ENCODE measurements at regions not wholly inside any gene's neighbourhood (a gene's known extent, or its start where the extent isn't known, plus 50 kb on each side); places are given as distances from the start of the nearest gene placed in this dataset.

DNA sequence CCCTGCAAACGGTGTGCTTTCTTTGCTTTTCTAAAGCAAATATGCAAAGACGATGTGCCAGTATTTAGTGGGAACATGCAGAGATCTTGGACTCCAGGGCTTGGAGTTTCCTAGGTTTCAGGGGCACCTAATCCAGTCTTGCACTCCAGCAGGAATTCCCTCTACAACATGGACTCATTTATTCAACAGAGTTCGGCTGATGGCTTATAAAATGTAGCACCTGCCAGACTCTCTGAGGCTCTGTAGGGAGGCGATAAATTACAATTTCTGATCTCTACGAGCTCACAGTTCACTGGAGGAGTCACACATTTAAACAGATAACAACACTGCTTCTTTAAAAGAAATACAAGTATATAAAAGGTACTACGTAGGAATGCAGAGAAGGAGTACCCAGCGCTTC, 143.7 kb downstream of the FGF9 start:
- DNase-seq (ENCODE audit: low read depth in 2 of 3, low spot score in 2 of 3) = no peak

- no peak for DNase-seq (ENCODE audit: low read depth in 2 of 3, low spot score in 2 of 3)
These were observed 147.0 kb downstream of the FGF9 start for GRCh38 chr13:21817878-21818277.

- DNase-seq (ENCODE audit: low read depth in 2 of 3, low spot score in 2 of 3) = no peak
These were observed 151.2 kb downstream of the FGF9 start for GRCh38 chr13:21822029-21822428.

GRCh38 chr13:21823416-21823815, 152.5 kb downstream of the FGF9 start:
- DNase-seq (ENCODE audit: low read depth in 2 of 3, low spot score in 2 of 3) = no peak

DNA sequence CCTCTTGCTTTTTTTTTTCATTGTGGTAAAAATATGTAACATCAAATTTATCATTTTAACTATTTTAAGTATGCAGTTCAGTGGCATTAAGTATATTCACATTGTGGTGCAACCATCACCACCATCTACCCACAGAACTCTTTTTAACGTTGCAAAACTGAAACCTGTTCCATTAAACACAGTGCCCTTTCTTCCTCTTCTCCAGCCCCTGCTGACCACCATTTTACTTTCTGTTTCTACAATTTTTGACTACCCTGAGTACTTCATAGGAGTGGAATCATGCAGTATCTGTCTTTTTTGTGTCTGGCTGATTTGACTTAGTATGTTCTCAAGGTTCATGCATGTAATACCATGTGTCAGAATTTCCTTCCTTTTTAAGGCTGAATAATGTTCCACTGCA, 153.1 kb downstream of the FGF9 start:
- DNase-seq (ENCODE audit: low read depth in 2 of 3, low spot score in 2 of 3) = no peak

DNA sequence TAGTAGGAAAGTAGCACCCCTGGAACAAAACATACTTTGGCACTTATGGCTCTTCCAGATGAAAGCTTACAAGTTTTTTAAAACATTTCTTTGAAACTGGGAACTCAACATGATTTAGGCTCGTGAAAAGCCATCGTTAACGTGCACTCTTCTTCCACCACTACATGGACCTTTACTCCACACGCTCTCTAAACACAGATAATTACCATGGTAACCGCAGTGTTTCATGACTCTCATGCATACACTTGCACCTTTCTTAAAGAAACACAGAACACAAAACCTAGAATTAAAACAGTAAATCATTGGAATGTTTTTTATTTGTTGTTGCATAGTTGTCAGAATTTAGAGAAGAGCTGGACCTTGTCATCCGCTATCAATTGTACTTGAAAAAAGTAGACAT, 154.3 kb downstream of the FGF9 start:
- DNase-seq (ENCODE audit: low read depth in 2 of 3, low spot score in 2 of 3) = no peak

- DNase-seq (ENCODE audit: low read depth in 2 of 3, low spot score in 2 of 3) = no peak
These were observed 154.9 kb downstream of the FGF9 start for GRCh38 chr13:21825801-21826200.

GRCh38 chr13:21826214-21827015, 155.5 kb downstream of the FGF9 start:
- no peak for DNase-seq (ENCODE audit: low read depth in 2 of 3, low spot score in 2 of 3)

DNA sequence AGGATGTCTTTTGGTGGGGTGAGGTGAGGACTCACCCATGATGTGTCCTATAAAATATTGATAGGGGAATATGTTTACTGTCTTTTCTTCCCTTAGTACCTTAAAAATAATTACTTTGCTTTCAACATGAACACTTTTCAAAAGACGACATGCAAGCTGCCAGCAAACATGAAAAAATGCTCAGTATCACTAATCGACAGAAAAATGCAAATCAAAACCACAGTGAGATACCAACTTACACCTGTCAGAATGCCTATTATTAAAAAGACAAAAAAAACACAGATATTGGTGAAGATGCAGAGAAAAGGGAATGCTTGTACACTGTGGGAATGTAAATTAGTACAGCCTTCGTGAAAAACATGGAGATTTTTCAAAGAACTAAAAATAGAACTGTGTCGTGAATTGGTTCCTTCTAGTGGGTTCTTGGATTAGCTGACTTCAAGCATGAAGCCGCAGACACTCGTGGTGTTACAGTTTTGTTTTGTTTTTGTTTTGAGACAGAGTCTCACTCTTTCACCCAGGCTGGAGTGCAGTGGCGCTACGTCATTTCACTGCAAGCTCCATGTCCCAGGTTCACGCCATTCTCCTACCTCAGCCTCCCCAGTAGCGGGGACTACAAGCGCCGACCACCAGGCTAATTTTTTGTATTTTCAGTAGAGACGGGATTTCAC, 160.9 kb downstream of the FGF9 start:
- no peak for DNase-seq (ENCODE audit: low read depth in 2 of 3, low spot score in 2 of 3)

- DNase-seq (ENCODE audit: low read depth in 2 of 3, low spot score in 2 of 3) = no peak
These were observed 163.0 kb downstream of the FGF9 start for GRCh38 chr13:21833921-21834320.

GRCh38 chr13:21834521-21834920, 163.6 kb downstream of the FGF9 start:
- no peak for DNase-seq (ENCODE audit: low read depth in 2 of 3, low spot score in 2 of 3)

DNA sequence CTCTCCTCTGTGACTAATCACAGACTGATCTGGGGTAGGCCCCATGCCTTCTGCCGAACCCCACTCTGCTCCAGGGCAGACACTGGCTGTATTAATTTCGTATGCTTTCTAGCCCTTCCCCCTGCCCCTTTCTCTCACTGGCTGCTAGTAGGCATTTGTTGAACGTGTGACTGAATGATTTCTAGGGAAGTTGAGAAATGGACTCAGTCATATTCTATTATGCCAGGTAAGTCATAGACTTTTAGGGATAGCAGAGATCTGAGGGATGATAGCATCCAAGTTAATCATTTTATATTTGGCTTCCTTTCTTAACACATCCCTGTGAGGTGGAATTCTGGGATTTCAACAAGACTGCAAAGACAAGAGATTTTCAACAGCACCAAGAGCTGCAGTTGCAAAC, 166.4 kb downstream of the FGF9 start:
- DNase-seq (ENCODE audit: low read depth in 2 of 3, low spot score in 2 of 3) = no peak

DNA sequence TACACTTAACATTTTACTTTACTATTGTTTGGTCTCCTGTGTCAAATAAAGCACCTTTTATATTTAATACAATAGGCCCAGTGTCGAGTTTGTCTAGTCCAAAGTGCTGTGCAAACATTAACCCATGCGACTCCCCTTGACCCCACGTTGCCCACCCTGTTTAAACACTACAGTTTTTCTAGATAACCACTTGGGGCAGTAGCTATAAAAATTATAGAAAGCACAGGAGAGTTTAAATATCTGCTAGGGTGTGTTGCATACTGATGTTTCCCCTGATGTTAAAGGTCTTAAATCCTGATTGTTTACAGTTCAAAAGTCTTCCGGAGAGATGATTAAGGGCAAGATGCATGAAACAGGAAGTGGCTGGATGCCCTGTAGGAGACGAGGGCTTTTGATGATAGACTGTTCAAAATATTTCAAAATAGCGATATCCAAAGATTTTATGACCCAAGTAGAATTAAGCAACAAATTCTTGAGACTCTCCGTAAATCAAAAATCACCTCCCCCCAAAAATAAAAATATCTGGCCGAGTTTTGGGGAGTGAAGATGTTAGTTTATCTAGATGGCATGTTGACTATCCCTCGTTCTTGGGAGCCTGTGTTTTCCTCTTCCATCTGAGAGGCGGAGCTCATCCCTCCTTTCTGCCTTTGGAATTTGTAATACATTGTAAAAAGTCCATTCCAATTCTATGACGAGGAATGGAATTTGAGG, 167.1 kb downstream of the FGF9 start:
- no peak for DNase-seq (ENCODE audit: low read depth in 2 of 3, low spot score in 2 of 3)

DNA sequence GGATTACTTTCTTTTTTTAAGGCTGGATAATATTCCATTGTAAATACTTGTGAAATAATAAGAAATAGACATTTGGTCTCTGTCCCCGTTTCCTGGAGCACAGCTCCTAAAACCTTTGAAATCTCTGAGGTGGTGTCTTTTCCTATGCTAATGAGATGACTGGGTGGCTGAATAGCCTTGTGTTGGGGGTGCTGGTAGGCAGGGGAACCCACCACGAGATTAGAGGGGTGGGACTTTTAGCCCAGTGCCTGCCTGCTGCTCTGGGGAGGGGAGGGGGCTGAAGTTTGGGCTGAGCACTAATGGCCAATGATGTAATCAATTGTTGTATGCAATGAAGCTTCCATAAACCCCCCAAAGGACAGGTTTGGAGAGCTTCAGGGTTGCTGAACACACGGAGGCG, 175.7 kb downstream of the FGF9 start:
- no peak for DNase-seq (ENCODE audit: low read depth in 2 of 3, low spot score in 2 of 3)

DNA sequence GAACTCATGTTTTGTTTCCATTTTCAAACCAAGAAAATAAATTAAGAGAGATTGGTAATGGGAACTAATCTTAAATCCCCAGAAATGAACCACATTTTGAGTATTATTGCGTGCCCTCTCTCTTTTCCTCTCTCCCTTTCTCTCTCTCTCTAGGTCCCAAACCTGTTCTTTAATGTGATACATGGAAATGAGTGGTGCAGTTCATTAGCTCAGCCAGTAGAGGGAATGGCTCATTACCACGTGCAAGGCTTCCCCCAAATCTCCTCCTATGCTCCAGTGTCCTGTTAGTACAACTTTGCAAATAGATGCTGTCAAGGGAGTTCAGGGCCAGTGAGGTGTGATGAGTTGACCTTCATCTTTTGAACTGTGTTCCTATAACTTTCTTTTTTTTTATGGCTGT, 178.4 kb downstream of the FGF9 start:
- DNase-seq (ENCODE audit: low read depth in 2 of 3, low spot score in 2 of 3) = peak in 2 of 3 donors; percentile 18 to 56

- DNase-seq (ENCODE audit: low read depth in 2 of 3, low spot score in 2 of 3) = no peak
These were observed 179.4 kb downstream of the FGF9 start for GRCh38 chr13:21850013-21851006.

DNA sequence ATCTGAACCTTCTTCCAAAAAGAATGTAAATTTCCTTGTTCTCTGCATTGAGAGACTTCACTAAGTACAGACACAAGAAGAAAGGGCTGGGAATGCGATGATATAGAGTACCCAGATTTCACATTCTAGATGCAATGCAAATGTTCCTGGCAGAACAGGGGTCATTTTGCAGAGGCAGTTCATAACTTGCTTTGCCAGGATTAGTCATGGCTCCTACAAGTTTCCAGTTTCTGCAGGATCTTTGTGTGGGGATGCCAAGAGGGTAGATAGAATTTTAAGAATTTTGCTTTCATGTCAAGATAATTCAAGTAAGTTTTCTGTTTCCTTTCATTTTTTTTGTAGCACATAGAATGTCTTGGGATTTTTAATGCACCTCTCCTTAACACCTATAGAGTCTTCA, 181.2 kb downstream of the FGF9 start:
- no peak for DNase-seq (ENCODE audit: low read depth in 2 of 3, low spot score in 2 of 3)

GRCh38 chr13:21853779-21854178, 182.9 kb downstream of the FGF9 start:
- DNase-seq (ENCODE audit: low read depth in 2 of 3, low spot score in 2 of 3) = no peak

DNA sequence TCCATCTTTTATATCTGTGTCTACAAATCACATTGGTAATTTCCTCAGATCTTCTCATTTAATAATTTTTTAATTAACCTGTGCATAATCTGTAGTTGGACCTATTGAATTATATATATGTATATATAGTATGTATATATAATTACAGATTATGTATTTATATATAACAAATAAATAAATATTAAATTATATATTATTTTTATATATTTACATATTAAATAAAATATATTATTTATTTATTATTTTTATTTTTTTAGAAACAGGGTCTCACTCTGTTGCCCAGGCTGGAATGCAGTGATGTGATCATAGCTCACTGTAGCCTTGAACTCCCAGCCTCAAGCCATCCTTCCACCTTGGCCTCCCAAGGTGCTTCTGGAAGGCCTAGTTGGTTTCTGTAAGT, 197.9 kb downstream of the FGF9 start:
- DNase-seq (ENCODE audit: low read depth in 2 of 3, low spot score in 2 of 3) = no peak

DNA sequence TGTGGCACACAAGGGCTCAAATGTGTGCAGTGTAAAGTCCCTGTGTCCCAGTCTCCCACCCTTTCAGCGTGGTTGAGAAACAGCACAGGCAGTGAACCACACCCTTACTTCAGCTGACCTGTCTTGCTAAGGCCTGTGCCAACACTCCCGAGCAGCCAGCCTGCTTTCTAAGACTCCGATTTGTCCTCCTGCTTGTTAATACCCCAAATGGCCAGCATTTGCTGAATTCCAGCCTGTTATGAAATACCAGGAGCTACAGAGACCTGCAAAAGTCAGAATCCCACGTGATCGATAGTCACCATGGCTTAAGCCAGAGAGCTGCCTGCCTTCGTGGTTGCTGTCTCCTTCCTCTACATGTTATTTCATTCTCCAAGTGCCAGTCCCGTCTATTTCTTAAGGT, 200.5 kb downstream of the FGF9 start:
- no peak for DNase-seq (ENCODE audit: low read depth in 2 of 3, low spot score in 2 of 3)

DNA sequence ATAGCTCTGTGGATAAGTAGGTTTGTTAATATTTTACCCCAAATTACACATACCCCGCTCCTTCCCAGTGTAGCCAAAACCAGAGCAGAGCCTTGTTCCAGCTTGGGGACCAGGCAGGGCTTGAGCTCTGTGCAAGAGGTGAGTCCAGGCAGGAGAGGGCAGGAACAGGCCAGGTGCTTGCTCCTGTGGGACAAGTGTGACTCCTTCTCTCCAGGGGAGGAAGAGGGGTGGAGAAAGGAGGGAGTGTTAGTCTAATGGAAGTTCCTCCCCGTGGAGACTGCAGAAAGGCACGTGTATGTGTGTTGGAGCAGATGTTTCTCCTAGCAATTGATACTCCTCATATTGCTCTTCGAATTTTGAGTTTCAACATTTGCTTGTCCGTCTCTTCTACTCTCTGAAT, 201.0 kb downstream of the FGF9 start:
- no peak for DNase-seq (ENCODE audit: low read depth in 2 of 3, low spot score in 2 of 3)
